Large intestine (tissue), 3 donors: ENCODE measurements at regions not wholly inside any gene's neighbourhood (a gene's known extent, or its start where the extent isn't known, plus 50 kb on each side); places are given as distances from the start of the nearest gene placed in this dataset.

ENCODE experiments used
- DNase-seq, 2 donors: peaks; one replicate each; pipeline versions ENCODE4 v3.0.0 to v3.0.0-alpha.2; 2013
- H3K27ac ChIP-seq: one replicate; pipeline ENCODE4 v1.5.1; 2013; ENCODE audit warnings: low read length
- H3K27me3 ChIP-seq: 2 replicates; pipeline ENCODE4 v1.6.1; 2013; ENCODE audit warnings: low read length; ENCODE audit not compliant: control insufficient read depth, insufficient read depth
- H3K36me3 ChIP-seq: 2 replicates; pipeline ENCODE4 v1.6.1; 2013; ENCODE audit warnings: low read length; ENCODE audit not compliant: control insufficient read depth, insufficient read depth
- H3K4me1 ChIP-seq: one replicate; pipeline ENCODE4 v1.6.1; 2013; ENCODE audit warnings: low read length; ENCODE audit not compliant: control insufficient read depth, insufficient read depth
- H3K4me3 ChIP-seq: one replicate; pipeline ENCODE4 v1.5.1; 2013; ENCODE audit warnings: low read length
- H3K9me3 ChIP-seq: one replicate; pipeline ENCODE4 v1.6.1; 2013; ENCODE audit warnings: mild to moderate bottlenecking, low read depth, low read length, moderate library complexity; ENCODE audit not compliant: control insufficient read depth
- WGBS: methylation state at CpG from one replicate; pipeline ENCODE4 v1.1.5; 2013; ENCODE audit warnings: low lambda C conversion rate; ENCODE audit not compliant: insufficient coverage; 5-methylcytosine and 5-hydroxymethylcytosine counted together

DNA sequence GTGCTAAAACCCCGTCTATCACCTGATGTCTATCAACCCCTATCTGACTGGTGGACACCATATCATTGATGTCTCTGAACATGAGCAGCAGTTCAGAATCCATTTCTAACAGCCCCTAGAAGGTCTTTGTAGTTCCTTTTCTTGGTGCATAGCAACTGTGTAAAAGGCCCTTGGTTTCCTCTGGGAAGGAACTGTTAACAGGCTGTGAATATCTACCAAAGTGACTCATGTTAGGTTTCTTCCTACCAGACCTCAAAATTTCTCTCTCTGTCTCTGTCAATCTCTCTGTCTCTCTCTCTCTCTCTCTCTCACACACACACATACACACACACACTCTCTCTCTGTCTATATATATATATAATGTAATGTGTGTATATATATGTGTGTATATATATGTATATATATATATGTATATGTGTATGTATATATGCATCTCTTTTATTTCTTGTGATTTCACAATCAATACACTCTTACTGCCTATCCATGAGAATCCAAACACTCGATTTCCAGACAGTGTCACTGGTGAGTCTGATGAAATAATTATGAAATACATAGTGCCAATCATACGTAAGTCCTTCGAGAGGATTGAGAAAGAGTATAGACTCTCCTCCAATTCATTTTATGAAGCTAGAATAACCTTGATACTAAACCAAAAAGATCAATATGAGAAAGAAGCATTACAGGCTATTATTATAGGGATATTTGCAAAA is 335.9 kb upstream of the SLCO3A1 start:
- Histone ChIP-seq H3K36me3 (no peaks in the 10 kb centered on the region), H3K4me3 (no peak overlapping the region), H3K27ac (no peak overlapping the region), H3K4me1 (peaks cover 3% of the 10 kb centered on the region), H3K27me3 (no peaks in the 10 kb centered on the region), H3K9me3 (no peaks in the 10 kb centered on the region)
- 86% methylated on average over 1 of the region's 4 CpGs for WGBS
- DNase-seq, result no peak

DNA sequence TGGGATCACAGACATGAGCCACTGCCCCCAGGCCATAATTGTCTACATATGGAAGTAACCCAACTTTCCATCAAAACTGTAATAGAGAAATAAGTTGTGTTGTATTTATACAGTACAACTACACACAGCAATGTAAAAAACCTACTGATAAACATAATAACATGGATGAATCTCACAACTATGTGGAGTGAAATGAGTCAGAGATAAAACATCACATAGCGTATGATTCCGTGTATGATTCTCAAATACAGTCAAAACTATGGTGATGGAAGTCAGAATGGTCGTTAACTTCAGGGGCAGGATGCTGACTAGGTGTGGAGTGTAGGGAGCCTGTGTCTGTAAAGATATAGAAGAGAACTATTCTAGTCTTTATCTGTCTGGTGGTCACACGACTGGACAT is 332.7 kb upstream of the SLCO3A1 start:
- Histone ChIP-seq H3K4me1 (no peaks in the 10 kb centered on the region), H3K27me3 (no peaks in the 10 kb centered on the region), H3K27ac (no peak overlapping the region), H3K4me3 (no peak overlapping the region), H3K9me3 (no peaks in the 10 kb centered on the region), H3K36me3 (no peaks in the 10 kb centered on the region)
- no peak for DNase-seq
- 86% methylated on average over 4 of the region's 4 CpGs for WGBS

DNA sequence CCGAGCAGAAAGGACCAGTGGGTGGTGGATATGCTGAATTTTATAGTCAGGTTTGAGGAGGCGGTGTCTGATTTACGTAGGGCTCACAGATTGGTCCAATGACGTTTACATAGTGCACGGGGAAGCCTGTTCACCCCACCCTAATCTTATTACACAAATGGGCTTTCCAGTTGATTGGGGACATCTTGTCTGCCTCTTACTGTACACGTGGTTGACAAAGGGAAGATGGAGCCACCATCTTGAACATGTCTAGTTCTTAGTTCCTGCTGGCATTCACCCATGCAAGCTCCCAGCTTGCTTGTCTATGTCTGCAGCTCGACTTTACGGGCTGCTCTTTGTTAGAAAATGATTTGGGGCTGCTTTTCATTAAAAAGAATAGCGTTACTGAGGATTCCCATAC is 332.0 kb upstream of the SLCO3A1 start:
- Histone ChIP-seq H3K9me3 (no peaks in the 10 kb centered on the region), H3K27me3 (no peaks in the 10 kb centered on the region), H3K4me3 (no peak overlapping the region), H3K4me1 (no peaks in the 10 kb centered on the region), H3K36me3 (no peaks in the 10 kb centered on the region), H3K27ac (no peak overlapping the region)
- no CpG with 5 or more reads among the region's 9 CpGs for WGBS
- no peak for DNase-seq

DNA sequence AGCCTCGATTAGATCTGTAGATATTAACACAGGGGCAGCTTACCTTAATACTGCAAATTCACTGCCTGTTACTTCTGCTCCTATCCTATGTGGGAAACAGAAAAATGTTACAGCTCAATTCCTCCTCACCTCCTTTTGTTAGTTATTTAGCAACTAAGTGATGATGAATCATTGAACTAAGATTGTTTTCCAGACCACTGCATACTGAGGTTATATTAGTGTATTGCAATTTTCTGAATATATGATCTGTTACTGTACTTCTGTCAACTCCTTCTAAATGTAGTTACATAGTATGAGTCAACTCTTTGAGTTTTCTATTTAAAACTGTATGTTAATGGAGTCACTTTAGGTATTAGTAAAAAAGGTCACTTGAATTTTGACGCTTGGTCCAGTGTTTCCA is 331.5 kb upstream of the SLCO3A1 start:
- no peaks in the 10 kb centered on the region for H3K36me3 ChIP-seq
- no peak for DNase-seq
- WGBS, result no CpG with 5 or more reads among the region's 2 CpGs

DNA sequence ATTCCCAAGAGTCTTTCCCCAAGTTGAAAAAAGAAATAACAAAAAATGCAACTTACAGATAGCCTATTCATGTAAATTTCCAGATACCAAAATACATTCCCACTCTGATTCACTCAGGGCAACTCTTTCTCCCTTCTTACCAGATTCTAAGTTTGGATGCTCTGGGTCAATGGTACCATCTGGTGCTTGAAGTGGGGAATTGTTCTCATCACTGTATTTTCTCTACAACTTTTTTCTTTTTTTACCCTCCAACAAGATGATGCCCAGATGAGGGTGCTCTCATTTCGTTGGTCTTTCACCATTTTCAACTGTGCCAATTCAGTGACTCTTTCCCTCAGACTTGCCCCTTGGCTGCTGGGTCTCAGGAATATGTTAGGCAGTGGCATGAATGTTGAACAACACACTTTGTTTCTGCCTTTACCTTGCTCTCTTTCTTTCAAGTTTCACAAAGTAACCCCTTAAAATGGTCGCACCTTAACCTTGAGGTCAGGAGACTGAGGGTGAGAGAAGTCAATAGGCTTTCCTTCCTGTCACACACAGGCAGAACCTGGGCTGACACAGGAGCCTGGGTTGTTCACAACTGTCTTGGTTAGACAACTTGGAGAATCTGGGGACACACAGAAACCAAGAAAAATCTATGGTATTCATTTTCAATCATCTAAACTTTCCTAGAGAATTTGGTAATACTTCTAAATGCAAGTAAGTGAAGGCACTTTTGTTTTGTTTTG is 330.7 kb upstream of the SLCO3A1 start:
- WGBS, result 88% methylated on average over 1 of the region's 2 CpGs
- DNase-seq, result no peak

More for the DNA sequence above, 331.5 kb upstream of the SLCO3A1 start:
- Histone ChIP-seq H3K27me3 (no peaks in the 10 kb centered on the region), H3K4me3 (no peak overlapping the region), H3K9me3 (no peaks in the 10 kb centered on the region), H3K4me1 (no peaks in the 10 kb centered on the region), H3K27ac (no peak overlapping the region)

DNA sequence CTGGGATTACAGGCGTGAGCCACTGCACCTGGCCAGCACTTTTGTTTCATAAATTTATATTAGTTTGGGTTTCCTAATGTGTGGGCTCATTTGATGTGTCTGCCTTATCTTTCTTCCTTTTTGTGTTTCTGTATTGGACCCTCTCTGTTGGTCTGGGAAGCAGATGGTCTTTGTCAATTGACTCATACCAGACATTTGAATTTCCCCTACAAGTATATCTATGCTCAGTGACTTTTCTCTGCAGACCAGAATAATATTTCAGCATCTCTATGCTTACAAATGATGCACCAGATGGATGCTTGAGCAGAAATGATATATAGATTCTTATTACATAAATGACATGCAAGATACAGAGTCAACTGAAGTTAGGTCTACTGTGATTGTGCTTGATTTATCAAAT is 329.9 kb upstream of the SLCO3A1 start:
- H3K27ac ChIP-seq, result no peak overlapping the region
- no peaks in the 10 kb centered on the region for H3K9me3 ChIP-seq
- no peak overlapping the region for H3K4me3 ChIP-seq
- no peaks in the 10 kb centered on the region for H3K36me3 ChIP-seq
- no peaks in the 10 kb centered on the region for H3K4me1 ChIP-seq
- H3K27me3 ChIP-seq, result no peaks in the 10 kb centered on the region
- WGBS, result no CpG with 5 or more reads among the region's 1 CpG
- no peak for DNase-seq

More for the DNA sequence above, 330.7 kb upstream of the SLCO3A1 start:
- Histone ChIP-seq H3K9me3 (no peaks in the 10 kb centered on the region), H3K27me3 (no peaks in the 10 kb centered on the region), H3K4me3 (no peak overlapping the region), H3K27ac (no peak overlapping the region), H3K4me1 (no peaks in the 10 kb centered on the region), H3K36me3 (no peaks in the 10 kb centered on the region)

DNA sequence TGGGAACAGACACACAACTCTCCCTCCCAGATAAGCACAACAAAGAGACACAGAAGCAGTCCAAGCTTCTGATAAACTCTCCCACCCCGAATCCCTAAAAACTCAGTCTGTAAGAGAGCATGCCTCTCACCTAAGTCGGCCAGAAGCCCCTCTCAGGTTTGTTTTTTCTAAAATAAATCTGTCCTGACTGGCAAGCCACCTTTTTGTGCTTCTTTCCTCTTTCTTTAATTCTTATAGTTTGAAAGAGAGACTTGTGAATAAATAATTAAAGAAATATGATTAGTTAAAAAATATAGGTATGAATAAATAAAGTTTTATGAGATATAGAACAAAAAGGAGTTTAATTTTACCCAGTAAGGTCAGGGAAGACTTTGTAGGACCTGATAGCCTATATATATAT is 329.0 kb upstream of the SLCO3A1 start:
- no peaks in the 10 kb centered on the region for H3K36me3 ChIP-seq
- H3K4me3 ChIP-seq, result no peak overlapping the region
- DNase-seq, result no peak
- no peaks in the 10 kb centered on the region for H3K9me3 ChIP-seq
- 88% methylated on average over 2 of the region's 2 CpGs for WGBS
- no peaks in the 10 kb centered on the region for H3K27me3 ChIP-seq
- no peaks in the 10 kb centered on the region for H3K4me1 ChIP-seq
- H3K27ac ChIP-seq, result no peak overlapping the region

DNA sequence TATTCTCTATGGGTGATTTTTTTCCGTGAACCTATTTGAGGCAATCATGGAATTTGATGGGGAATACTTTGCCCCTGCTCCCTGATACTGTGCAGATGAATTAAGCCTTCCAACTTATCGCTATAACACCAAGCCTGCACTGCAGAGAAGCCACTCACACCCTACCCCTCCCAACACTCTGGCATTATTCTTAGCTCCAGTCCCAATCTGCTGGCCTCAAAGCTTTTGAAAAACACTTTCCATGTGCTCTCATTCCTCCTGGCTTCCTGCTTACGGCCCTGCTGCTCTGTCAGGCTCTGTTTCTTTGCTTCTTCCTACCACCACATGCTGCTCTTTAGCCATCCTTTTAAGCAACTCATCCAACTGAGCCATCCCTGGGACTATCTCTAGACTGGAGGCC is 327.8 kb upstream of the SLCO3A1 start:
- WGBS, result 83% methylated on average over 2 of the region's 3 CpGs
- no peak for DNase-seq
- H3K36me3 ChIP-seq, result no peaks in the 10 kb centered on the region
- no peak overlapping the region for H3K4me3 ChIP-seq
- no peak overlapping the region for H3K27ac ChIP-seq
- no peaks in the 10 kb centered on the region for H3K27me3 ChIP-seq
- peaks cover 11% of the 10 kb centered on the region for H3K4me1 ChIP-seq
- H3K9me3 ChIP-seq, result no peaks in the 10 kb centered on the region

DNA sequence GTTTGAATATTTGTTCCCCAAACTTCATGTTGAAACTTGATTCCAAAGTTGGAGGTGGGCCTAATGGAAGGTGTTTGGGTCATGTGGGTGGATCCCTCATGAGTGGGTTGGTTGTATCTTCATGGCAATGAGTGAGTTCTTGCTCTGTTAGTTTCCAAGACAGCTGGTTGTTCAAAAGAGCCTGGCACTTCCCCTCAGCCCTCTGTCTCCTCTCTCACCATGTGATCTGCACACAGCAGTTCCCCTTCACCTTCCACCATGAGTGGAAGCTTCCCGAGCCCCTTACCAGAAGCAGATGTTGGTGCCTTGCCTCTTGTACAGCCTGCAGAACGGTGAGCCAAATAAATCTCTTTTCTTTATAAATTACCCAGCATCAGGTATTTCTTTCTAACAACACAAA is 327.1 kb upstream of the SLCO3A1 start:
- Histone ChIP-seq H3K27ac (no peak overlapping the region), H3K4me1 (peaks cover 15% of the 10 kb centered on the region), H3K27me3 (no peaks in the 10 kb centered on the region), H3K9me3 (no peaks in the 10 kb centered on the region), H3K36me3 (no peaks in the 10 kb centered on the region), H3K4me3 (no peak overlapping the region)
- no CpG with 5 or more reads among the region's 2 CpGs for WGBS
- no peak for DNase-seq

DNA sequence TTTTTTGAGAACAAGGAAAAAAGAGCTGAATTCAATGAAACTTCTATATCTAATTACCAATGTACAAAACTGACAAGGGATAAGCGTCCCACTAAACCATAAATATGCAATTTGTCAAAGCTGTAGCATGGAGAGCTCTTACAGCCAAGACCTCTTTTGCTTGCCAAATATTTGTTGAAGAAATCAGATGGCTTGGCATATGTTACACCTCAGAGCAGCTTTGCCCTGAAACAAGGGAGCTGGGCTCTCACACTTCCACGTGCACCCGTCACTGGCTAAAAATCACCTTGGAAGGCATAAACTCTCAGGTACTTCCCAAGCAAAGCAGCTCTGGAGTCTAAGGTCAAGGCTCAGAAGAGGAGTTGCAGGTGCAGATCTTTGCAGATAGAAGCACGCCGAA is 324.7 kb upstream of the SLCO3A1 start:
- no peak for DNase-seq
- 61% methylated on average over 3 of the region's 5 CpGs for WGBS

DNA sequence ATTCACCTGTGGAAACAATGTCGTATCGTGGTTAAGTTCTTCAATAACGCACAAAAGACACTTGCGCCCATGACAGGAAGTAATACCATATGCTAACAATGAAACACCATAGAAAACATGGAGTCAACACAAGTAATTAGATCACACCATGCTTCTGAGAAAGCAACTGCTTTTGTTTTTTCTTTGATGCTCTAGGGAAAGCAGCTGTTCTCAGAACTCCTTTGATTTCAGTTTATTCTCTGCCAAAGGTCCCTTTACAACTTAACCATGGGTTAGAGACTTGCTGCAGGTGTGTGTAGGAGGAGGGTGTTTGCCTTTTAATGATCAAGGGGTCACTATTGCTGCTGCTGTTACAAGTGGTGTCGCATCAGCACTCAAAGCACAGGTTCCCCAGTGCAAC is 324.0 kb upstream of the SLCO3A1 start:
- DNase-seq, result peak in 1 of 2 donors; percentile 26
- H3K4me3 ChIP-seq, result no peak overlapping the region
- no peaks in the 10 kb centered on the region for H3K36me3 ChIP-seq
- no peak overlapping the region for H3K27ac ChIP-seq
- peaks cover 40% of the 10 kb centered on the region for H3K4me1 ChIP-seq
- WGBS, result no CpG with 5 or more reads among the region's 5 CpGs
- H3K27me3 ChIP-seq, result no peaks in the 10 kb centered on the region
- H3K9me3 ChIP-seq, result no peaks in the 10 kb centered on the region

More for the DNA sequence above, 324.7 kb upstream of the SLCO3A1 start:
- H3K27me3 ChIP-seq, result no peaks in the 10 kb centered on the region
- H3K4me1 ChIP-seq, result peaks cover 34% of the 10 kb centered on the region
- no peaks in the 10 kb centered on the region for H3K36me3 ChIP-seq
- no peak overlapping the region for H3K27ac ChIP-seq
- H3K9me3 ChIP-seq, result no peaks in the 10 kb centered on the region
- no peak overlapping the region for H3K4me3 ChIP-seq
